ENCODE measurements at regions not wholly inside any gene's neighbourhood (a gene's known extent, or its start where the extent isn't known, plus 50 kb on each side); places are given as distances from the start of the nearest gene placed in this dataset.
"Not testable (repeated sequence)": the region's sequence is repeated elsewhere in the genome, so short reads cannot be mapped to it uniquely, and the experiment has no call there.

- no peak for DNase-seq
Measured at GRCh38 chrX:39484159-39485068, 613.3 kb downstream of the BCOR start.

GRCh38 chrX:39487166-39487968, 610.4 kb downstream of the BCOR start:
- DNase-seq = no peak

GRCh38 chrX:39487969-39488330, 609.8 kb downstream of the BCOR start:
- DNase-seq = no peak

- peak; percentile 12 for DNase-seq
Measured at GRCh38 chrX:39491548-39492297, 606.0 kb downstream of the BCOR start.

- no peak for DNase-seq
Measured at GRCh38 chrX:39492497-39493162, 605.1 kb downstream of the BCOR start.

GRCh38 chrX:39493168-39493567, 604.6 kb downstream of the BCOR start:
- no peak for DNase-seq

- DNase-seq = not testable (repeated sequence)
Measured at GRCh38 chrX:39497117-39497516, 600.6 kb downstream of the BCOR start.

GRCh38 chrX:39497702-39498265, 600.0 kb downstream of the BCOR start:
- DNase-seq = peak; percentile 90

GRCh38 chrX:39499996-39500395, 597.8 kb downstream of the BCOR start:
- no peak for DNase-seq

GRCh38 chrX:39501822-39502221, 595.9 kb downstream of the BCOR start:
- DNase-seq = no peak

GRCh38 chrX:39502486-39502885, 595.3 kb downstream of the BCOR start:
- DNase-seq = no peak

GRCh38 chrX:39504227-39504626, 593.5 kb downstream of the BCOR start:
- DNase-seq = no peak

- DNase-seq = no peak
Measured at GRCh38 chrX:39504850-39505259, 592.9 kb downstream of the BCOR start.

- no peak for DNase-seq
Measured at GRCh38 chrX:39506131-39506530, 591.6 kb downstream of the BCOR start.

GRCh38 chrX:39507034-39507433, 590.7 kb downstream of the BCOR start:
- DNase-seq = peak; percentile 72

GRCh38 chrX:39507617-39508299, 590.0 kb downstream of the BCOR start:
- no peak for DNase-seq

GRCh38 chrX:39508300-39508692, 589.5 kb downstream of the BCOR start:
- no peak for DNase-seq

GRCh38 chrX:39509157-39509556, 588.6 kb downstream of the BCOR start:
- DNase-seq = no peak

GRCh38 chrX:39513836-39514235, 583.9 kb downstream of the BCOR start:
- DNase-seq = no peak

- DNase-seq = no peak
Measured at GRCh38 chrX:39514801-39515200, 583.0 kb downstream of the BCOR start.

- DNase-seq = peak; percentile 81
Measured at GRCh38 chrX:39516427-39516841, 581.3 kb downstream of the BCOR start.

Measured in NCI-H82 (cell line).